ENCODE measurements at regions not wholly inside any gene's neighbourhood (a gene's known extent, or its start where the extent isn't known, plus 50 kb on each side); places are given as distances from the start of the nearest gene placed in this dataset.

GRCh38 chr6:114879693-114880092 lies 536.9 kb upstream of the HS3ST5 start (continued):
- TF ChIP-seq TCF7L2 (IDR thresholded peaks at IDR 0.05; ENCODE audit: borderline replicate concordance, extremely low read depth, insufficient read depth, insufficient read length) (no peak), POLR2A (IDR thresholded peaks at IDR 0.05; ENCODE audit: borderline replicate concordance, extremely low read depth, insufficient read depth, insufficient read length) (no peak), CEBPB (IDR thresholded peaks at IDR 0.05; ENCODE audit: low read depth) (no peak)

GRCh38 chr6:114878091-114878490 lies 535.3 kb upstream of the HS3ST5 start:
- BruUV-seq (replicated peaks), result no TSS peak
- POLR2A ChIA-PET, result no interaction called here
- no peaks in the 10 kb centered on the region for H3K9me3 ChIP-seq (ENCODE audit: control insufficient read depth in 1 of 2, insufficient read depth in 1 of 2, low read depth in 1 of 2, low read length in 2 of 2)
- RAD21 ChIA-PET (ENCODE audit: low non-redundant PET in 1 of 2, low total read pairs in 2 of 2, uncharacterized antibody in 2 of 2, unreplicated experiment in 2 of 2), result no interaction called here
- no peak for TF ChIP-seq EZH2phosphoT487 (IDR thresholded peaks at IDR 0.05; ENCODE audit: borderline replicate concordance)
- TF ChIP-seq CBX3 (IDR thresholded peaks at IDR 0.05; ENCODE audit: low read depth), result no peak
- no peak for TF ChIP-seq ATF3 (IDR thresholded peaks at IDR 0.05)
- TF ChIP-seq ELF1 (IDR thresholded peaks at IDR 0.05; ENCODE audit: borderline replicate concordance, low read depth), result no peak
- TF ChIP-seq SP1 (IDR thresholded peaks at IDR 0.05; ENCODE audit: low read depth), result no peak
- TF ChIP-seq REST (IDR thresholded peaks at IDR 0.05; ENCODE audit: low read depth), result no peak
- no peak for TF ChIP-seq POLR2AphosphoS5 (IDR thresholded peaks at IDR 0.05; ENCODE audit: low read depth, low read length)
- TF ChIP-seq CEBPB (IDR thresholded peaks at IDR 0.05; ENCODE audit: low read depth), result no peak
- TF ChIP-seq CTCF (IDR thresholded peaks at IDR 0.05 in 2 of 3, conservative IDR thresholded peaks at IDR 0.05 in 1 of 3; ENCODE audit: borderline replicate concordance in 1 of 3, insufficient read depth in 1 of 3, low read depth in 2 of 3, low read length in 2 of 3), result no peak
- H2AFZ ChIP-seq (ENCODE audit: low read depth, low read length, poor library complexity, severe bottlenecking), result no peak overlapping the region
- H3K4me3 ChIP-seq (replicated peaks in 1 of 2; ENCODE audit: low read depth in 1 of 2, low read length in 2 of 2), result no peak overlapping the region
- H3K9me2 ChIP-seq (ENCODE audit: insufficient read depth), result no peaks in the 10 kb centered on the region
- CTCF ChIA-PET, result no interaction called here
- no peaks in the 10 kb centered on the region for H3K27me3 ChIP-seq (ENCODE audit: insufficient read depth, low read length)
- H3K36me3 ChIP-seq (ENCODE audit: control insufficient read depth in 1 of 2, insufficient read depth in 2 of 2, low read length in 2 of 2), result no peaks in the 10 kb centered on the region
- H3K27ac ChIP-seq (ENCODE audit: low read depth, low read length), result no peak overlapping the region
- H3K79me2 ChIP-seq (ENCODE audit: insufficient read depth, low read length), result no peaks in the 10 kb centered on the region
- no peak overlapping the region for H3K4me2 ChIP-seq (ENCODE audit: low read length)
- intact Hi-C loops (cut with micrococcal nuclease), result no loop called here
- no peaks in the 10 kb centered on the region for H4K20me1 ChIP-seq (ENCODE audit: insufficient read depth)
- H3K9ac ChIP-seq (ENCODE audit: low read length), result no peak overlapping the region
- DNase-seq (ENCODE audit: low read depth, low spot score) (no peak), ATAC-seq (no peak)
- no peaks in the 10 kb centered on the region for H3K4me1 ChIP-seq (ENCODE audit: control insufficient read depth in 1 of 2, insufficient read depth in 2 of 2, low read length in 2 of 2)
